Spleen (tissue), 11 donors: ENCODE measurements at regions not wholly inside any gene's neighbourhood (a gene's known extent, or its start where the extent isn't known, plus 50 kb on each side); places are given as distances from the start of the nearest gene placed in this dataset.

ENCODE experiments used
- DNase-seq: peaks from one replicate; pipeline ENCODE4 v3.0.0-alpha.2; 2020
- H3K27ac ChIP-seq, 8 donors: fragments of 200-600 bp; sonication (generic) in 7 of 8; 1 replicate in 4 of 8; 2 replicates in 4 of 8; pipeline versions ENCODE4 v1.5.0 to v1.8.0; 2016 to 2021; ENCODE audit warnings: inconsistent platforms in 4 of 8, mild to moderate bottlenecking in 4 of 8, moderate library complexity in 1 of 8
- H3K27me3 ChIP-seq, 7 donors: fragments of 200-600 bp; sonication (generic) in 6 of 7; replicated peaks in 1 of 7; 1 replicate in 4 of 7; 2 replicates in 3 of 7; pipeline versions ENCODE4 v1.5.0 to v1.8.0; 2016 to 2021; ENCODE audit warnings: inconsistent platforms in 3 of 7, mild to moderate bottlenecking in 1 of 7
- H3K36me3 ChIP-seq, 6 donors: fragments of 200-600 bp; sonication (generic) in 5 of 6; 1 replicate in 4 of 6; 2 replicates in 2 of 6; pipeline versions ENCODE4 v1.5.0 to v1.8.0; 2016 to 2021; ENCODE audit warnings: inconsistent platforms in 2 of 6
- H3K4me1 ChIP-seq, 6 donors: fragments of 200-600 bp; sonication (generic) in 5 of 6; 1 replicate in 3 of 6; 2 replicates in 3 of 6; pipeline versions ENCODE4 v1.5.0 to v1.8.0; 2016 to 2021; ENCODE audit warnings: inconsistent platforms in 3 of 6
- H3K4me3 ChIP-seq, 8 donors: fragments of 200-600 bp; sonication (generic) in 7 of 8; 1 replicate in 4 of 8; 2 replicates in 4 of 8; pipeline versions ENCODE4 v1.5.0 to v1.8.0; 2016 to 2021; ENCODE audit warnings: inconsistent platforms in 4 of 8, mild to moderate bottlenecking in 4 of 8, moderate library complexity in 2 of 8
- H3K9me3 ChIP-seq, 8 donors: fragments of 200-600 bp; sonication (generic) in 7 of 8; 1 replicate in 4 of 8; 2 replicates in 4 of 8; pipeline versions ENCODE4 v1.5.0 to v1.8.0; 2016 to 2021; ENCODE audit warnings: inconsistent platforms in 4 of 8
- POLR2A ChIP-seq, 3 donors: fragments of 450-650 bp; IDR thresholded peaks; one replicate each; pipeline ENCODE4 v1.5.1; 2017; ENCODE audit warnings: antibody characterized with exemption in 3 of 3, mild to moderate bottlenecking in 1 of 3
- POLR2AphosphoS5 ChIP-seq, 3 donors: sonication (generic); formaldehyde crosslinking; IDR thresholded peaks; one replicate each; pipeline ENCODE4 v1.5.1; 2017; ENCODE audit warnings: antibody characterized with exemption in 3 of 3
- WGBS, 5 donors: extraction: QIAGEN DNeasy Blood & Tissue Kit in 3 of 5; methylation state at CpG; one replicate each; pipeline versions ENCODE4 v1.1.5 to v1.1.7; 2013 to 2018; 5-methylcytosine and 5-hydroxymethylcytosine counted together
- intact Hi-C: fragments of 100-400 bp; cut with DNase I; formaldehyde crosslinking; loops from one replicate; pipeline ENCODE4 v1.15.0; 2023; ENCODE audit warnings: low total_unique reads
- TF ChIP-seq, protein P1 (sequence below), 11 experiments: fragments of 200-600 bp in 7 of 11; fragments of 450-650 bp in 4 of 11; sonication (generic) in 4 of 11; IDR thresholded peaks in 8 of 11; conservative IDR thresholded peaks in 3 of 11; 1 replicate in 7 of 11; 2 replicates in 4 of 11; pipeline versions ENCODE4 v1.4.0 to v1.8.0; 2016 to 2021; ENCODE audit warnings: antibody characterized with exemption in 11 of 11, inconsistent platforms in 4 of 11, mild to moderate bottlenecking in 1 of 11
- donor health status: healthy with polysubstance abuse.
- donor health status: DM: no; HTN: no; CAD: no; lungs with moderate emphysema.
- donor health status: DM: no; HTN: no; CAD: no.
- donor health status: Bipolar disorder and iron deficiency.
- donor health status: healthy.
- donor health status: DM: no; HTN: no; CAD: no.
- donor health status: DM: yes; HTN: yes; CAD: no.

DNA sequence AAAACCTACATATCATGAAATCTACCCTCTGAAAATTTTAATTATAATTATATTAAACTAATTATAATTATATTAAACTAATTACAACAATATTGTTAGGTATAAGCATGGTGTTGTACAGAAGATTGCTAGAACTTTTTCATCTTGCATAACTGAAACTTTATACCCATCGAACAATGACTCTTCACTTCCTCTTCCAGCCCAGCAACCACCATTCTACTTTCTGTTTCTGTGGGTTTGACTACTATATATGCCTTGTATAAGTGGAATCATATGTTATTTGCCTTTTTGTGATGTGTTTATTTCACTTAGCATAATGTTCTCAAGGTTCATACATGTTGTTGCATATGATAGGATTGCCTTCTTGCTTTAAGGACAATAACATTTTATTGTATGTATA, 274.2 kb upstream of the CCNH start:
- Histone ChIP-seq H3K27ac (no peak overlapping the region), H3K9me3 (peaks cover 0 to 27% (median 18%) of the 10 kb centered on the region in 8 donors), H3K36me3 (no peaks in the 10 kb centered on the region), H3K27me3 (no peaks in the 10 kb centered on the region), H3K4me3 (no peak overlapping the region), H3K4me1 (no peaks in the 10 kb centered on the region)
- whole genome bisulfite sequencing, 5 donors: 33 to 61% (median 53%) methylated on average over 1 of the region's 1 CpG
- DNase-seq: no peak
- intact Hi-C loops: no loop called here
- TF ChIP-seq POLR2AphosphoS5 (IDR thresholded peaks at IDR 0.05) (no peak), POLR2A (IDR thresholded peaks at IDR 0.05) (no peak)
- TF ChIP-seq, protein P1, sequence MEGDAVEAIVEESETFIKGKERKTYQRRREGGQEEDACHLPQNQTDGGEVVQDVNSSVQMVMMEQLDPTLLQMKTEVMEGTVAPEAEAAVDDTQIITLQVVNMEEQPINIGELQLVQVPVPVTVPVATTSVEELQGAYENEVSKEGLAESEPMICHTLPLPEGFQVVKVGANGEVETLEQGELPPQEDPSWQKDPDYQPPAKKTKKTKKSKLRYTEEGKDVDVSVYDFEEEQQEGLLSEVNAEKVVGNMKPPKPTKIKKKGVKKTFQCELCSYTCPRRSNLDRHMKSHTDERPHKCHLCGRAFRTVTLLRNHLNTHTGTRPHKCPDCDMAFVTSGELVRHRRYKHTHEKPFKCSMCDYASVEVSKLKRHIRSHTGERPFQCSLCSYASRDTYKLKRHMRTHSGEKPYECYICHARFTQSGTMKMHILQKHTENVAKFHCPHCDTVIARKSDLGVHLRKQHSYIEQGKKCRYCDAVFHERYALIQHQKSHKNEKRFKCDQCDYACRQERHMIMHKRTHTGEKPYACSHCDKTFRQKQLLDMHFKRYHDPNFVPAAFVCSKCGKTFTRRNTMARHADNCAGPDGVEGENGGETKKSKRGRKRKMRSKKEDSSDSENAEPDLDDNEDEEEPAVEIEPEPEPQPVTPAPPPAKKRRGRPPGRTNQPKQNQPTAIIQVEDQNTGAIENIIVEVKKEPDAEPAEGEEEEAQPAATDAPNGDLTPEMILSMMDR (IDR thresholded peaks at IDR 0.05 in 8 of 11, conservative IDR thresholded peaks at IDR 0.05 in 3 of 11): no peak

DNA sequence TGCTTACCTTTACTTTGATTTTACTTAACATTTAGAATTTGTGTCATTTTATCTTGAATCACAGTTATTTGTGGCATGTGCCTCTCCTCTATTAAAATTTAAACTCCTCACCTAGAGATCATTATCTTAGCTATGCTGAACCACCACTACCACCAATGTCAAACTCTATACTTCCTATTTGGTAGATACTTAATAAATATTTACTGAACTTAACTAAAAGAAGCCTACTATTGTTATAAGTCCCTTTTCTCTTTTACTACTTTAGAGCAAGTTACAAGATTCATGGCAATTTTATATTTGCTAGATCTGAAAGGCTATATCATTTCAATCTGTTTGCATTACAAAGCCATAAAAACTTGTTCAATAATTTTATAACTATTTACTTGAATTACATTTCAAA, 273.3 kb upstream of the CCNH start:
- no peak overlapping the region for H3K27ac ChIP-seq
- DNase-seq: no peak
- no peaks in the 10 kb centered on the region for H3K36me3 ChIP-seq
- no peak overlapping the region for H3K4me3 ChIP-seq
- H3K4me1 ChIP-seq: no peaks in the 10 kb centered on the region
- H3K9me3 ChIP-seq: peaks cover 0 to 26% (median 18%) of the 10 kb centered on the region in 8 donors
- H3K27me3 ChIP-seq: no peaks in the 10 kb centered on the region
- intact Hi-C loops: no loop called here
- no peak for TF ChIP-seq POLR2AphosphoS5 (IDR thresholded peaks at IDR 0.05)
- TF ChIP-seq, protein P1 (IDR thresholded peaks at IDR 0.05 in 8 of 11, conservative IDR thresholded peaks at IDR 0.05 in 3 of 11): no peak
- TF ChIP-seq POLR2A (IDR thresholded peaks at IDR 0.05): no peak

DNA sequence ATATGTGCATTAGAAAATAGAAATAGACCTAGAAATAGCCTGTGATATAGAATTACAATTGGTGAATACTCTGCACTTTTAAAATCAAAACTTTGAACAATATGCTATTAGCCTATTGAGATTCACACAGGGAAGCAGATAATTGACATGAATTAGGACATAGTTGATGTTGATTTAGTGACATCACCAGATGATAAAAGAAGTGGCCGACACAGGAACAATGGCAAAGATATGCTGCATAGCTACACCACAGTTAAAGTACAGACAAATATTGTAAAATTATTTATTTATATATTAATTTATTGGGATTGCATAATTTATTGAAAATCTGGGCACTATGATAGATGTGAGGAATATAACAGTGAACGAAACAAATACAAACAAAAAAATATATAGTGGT, 261.5 kb upstream of the CCNH start:
- DNase-seq: no peak
- TF ChIP-seq POLR2A (IDR thresholded peaks at IDR 0.05) (no peak), POLR2AphosphoS5 (IDR thresholded peaks at IDR 0.05) (no peak)
- TF ChIP-seq, protein P1 (IDR thresholded peaks at IDR 0.05 in 8 of 11, conservative IDR thresholded peaks at IDR 0.05 in 3 of 11): no peak
- no peaks in the 10 kb centered on the region for H3K9me3 ChIP-seq
- no peaks in the 10 kb centered on the region for H3K27me3 ChIP-seq
- intact Hi-C loops: no loop called here
- H3K27ac ChIP-seq: no peak overlapping the region
- H3K4me1 ChIP-seq: no peaks in the 10 kb centered on the region
- no peak overlapping the region for H3K4me3 ChIP-seq
- no peaks in the 10 kb centered on the region for H3K36me3 ChIP-seq
- 79 to 92% (median 85%) methylated on average over 2 of the region's 2 CpGs for WGBS, 5 donors

DNA sequence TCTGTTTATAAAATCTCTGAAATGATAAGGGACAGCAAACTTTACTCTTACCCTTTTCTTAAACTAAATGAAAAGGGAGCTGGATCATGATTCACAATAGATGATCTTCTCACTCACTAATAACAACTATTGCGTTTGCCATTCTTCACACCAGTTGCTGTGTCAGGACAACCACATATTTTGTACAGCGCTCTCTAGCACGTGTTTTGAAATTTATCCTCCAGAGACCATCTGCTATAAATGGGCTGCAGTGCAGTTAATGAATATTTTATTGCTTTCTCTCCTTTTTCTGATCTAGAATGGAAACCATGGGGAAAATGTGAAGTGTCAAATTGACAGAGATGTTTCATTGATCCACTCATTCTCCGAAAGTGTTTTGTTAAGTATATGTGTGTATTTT, 258.4 kb upstream of the CCNH start:
- TF ChIP-seq POLR2A (IDR thresholded peaks at IDR 0.05) (no peak), POLR2AphosphoS5 (IDR thresholded peaks at IDR 0.05) (no peak)
- TF ChIP-seq, protein P1 (IDR thresholded peaks at IDR 0.05 in 8 of 11, conservative IDR thresholded peaks at IDR 0.05 in 3 of 11): no peak
- no peak overlapping the region for H3K27ac ChIP-seq
- no peak overlapping the region for H3K4me3 ChIP-seq
- no peaks in the 10 kb centered on the region for H3K36me3 ChIP-seq
- intact Hi-C loops: no loop called here
- DNase-seq: no peak
- 70 to 81% (median 74%) methylated on average over 4 of the region's 4 CpGs for WGBS, 5 donors
- no peaks in the 10 kb centered on the region for H3K9me3 ChIP-seq
- H3K4me1 ChIP-seq: no peaks in the 10 kb centered on the region
- no peaks in the 10 kb centered on the region for H3K27me3 ChIP-seq
